COR-L47 (cell line): ENCODE measurements at regions not wholly inside any gene's neighbourhood (a gene's known extent, or its start where the extent isn't known, plus 50 kb on each side); places are given as distances from the start of the nearest gene placed in this dataset.
"Not testable (repeated sequence)": the region's sequence is repeated elsewhere in the genome, so short reads cannot be mapped to it uniquely, and the experiment has no call there.

Experiments
- DNase-seq: peaks from one replicate; lab custom pipeline; 2025; lab: John Stamatoyannopoulos, UW

DNA sequence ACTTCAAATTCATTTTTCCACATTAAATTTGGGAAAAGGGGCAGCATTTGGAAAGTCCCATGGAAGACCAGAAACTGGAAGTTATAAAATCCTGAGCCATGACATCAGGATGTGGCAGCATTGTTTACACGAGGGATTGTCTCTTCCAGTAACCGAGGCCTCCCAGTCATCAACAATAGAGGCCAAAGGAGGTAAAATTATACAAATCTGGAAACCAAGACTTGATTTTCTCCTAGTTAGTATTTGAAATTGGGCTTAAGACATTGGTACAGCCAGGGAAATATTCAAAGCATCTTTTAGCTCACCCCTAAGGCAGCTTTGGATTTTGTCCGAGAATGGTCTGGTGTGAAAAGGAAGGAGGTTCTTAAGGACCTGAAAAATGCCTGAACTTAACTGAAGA, 251.6 kb upstream of the FOXF1 start:
- DNase-seq = no peak

DNA sequence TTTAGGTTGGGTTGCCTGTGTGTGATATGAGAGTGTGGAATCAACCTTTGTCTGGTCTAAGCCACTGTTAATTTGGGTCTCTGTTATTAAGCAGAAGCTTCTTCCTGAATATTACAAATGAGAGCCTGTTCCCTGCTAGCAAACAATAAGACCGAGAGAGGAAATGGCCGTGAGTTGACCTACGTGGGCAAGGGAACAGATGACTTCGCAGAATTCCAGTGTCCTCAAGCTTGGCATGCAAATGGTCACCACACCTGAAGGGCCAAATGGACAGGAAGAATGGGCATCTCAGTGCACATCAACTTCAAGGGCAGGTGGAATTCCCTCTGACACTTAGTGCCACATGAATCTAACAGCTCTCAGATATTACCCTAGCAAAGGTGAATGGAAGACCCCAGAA, 250.8 kb upstream of the FOXF1 start:
- DNase-seq = no peak

DNA sequence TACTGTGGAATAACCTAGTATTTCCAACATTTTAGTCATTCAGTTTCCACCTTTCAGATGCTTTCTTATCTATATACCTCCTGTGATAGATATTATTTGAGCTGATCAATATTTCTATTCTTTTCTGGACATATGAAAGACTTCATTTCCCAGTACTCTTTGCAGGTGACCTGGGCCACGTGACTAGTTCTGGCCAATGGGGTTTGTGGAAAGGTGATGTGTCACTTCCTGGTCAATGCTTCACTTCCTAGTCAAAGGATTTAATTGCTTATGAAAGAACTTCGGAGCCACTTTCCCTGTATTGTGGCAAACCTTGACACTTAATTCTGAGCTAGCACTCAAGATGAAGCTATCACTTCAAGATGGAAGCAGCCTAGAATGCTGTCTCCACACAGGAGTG, 248.9 kb upstream of the FOXF1 start:
- no peak for DNase-seq

DNA sequence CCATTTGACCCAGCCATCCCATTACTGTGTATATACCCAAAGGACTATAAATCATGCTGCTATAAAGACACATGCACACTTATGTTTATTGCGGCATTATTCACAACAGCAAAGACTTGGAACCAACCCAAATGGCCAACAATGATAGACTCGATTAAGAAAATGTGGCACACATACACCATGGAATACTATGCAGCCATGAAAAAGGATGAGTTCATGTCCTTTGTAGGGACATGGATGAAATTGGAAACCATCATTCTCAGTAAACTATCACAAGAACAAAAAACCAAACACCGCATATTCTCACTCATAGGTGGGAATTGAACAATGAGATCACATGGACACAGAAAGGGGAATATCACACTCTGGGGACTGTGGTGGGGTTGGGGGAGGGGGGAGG, 242.7 kb upstream of the FOXF1 start:
- not testable (repeated sequence) for DNase-seq

DNA sequence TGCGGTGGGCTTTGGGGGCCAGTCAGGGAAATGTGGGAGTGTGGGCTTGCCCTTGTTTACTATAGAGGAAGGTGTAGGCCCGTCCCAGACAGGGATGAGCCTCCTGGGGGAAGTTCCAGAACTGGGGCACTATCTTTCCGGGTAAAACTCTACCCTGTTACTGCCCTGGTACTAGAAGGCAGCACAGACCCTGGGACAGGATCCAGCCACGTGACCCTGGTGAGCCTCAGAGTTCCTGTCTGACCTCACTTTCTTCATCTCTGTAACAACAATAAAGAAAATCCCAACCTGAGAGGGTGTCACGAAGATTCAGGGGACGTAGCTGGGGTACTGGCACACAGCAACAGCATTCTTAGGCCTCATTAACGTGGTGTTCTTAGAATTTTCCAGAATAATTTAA, 239.6 kb upstream of the FOXF1 start:
- DNase-seq = no peak

DNA sequence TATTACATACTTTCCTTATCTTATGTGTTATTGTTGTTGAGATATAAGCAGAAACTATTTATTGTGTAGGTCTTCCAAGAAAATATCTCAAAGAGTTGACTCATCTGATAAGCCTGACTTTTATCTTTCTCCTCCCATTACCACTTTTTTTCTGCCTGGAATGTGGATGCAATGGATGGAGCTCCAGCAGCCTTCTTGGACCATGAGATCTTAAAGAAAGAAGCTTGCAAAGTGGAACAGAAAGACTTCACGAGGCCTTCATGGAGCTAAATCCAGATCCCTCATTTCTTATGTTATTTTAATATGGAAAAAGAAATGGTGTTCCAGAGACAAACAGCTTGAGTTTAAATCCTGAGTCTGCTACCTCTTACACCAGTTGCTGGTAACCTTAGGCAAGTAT, 237.6 kb upstream of the FOXF1 start:
- DNase-seq = no peak

DNA sequence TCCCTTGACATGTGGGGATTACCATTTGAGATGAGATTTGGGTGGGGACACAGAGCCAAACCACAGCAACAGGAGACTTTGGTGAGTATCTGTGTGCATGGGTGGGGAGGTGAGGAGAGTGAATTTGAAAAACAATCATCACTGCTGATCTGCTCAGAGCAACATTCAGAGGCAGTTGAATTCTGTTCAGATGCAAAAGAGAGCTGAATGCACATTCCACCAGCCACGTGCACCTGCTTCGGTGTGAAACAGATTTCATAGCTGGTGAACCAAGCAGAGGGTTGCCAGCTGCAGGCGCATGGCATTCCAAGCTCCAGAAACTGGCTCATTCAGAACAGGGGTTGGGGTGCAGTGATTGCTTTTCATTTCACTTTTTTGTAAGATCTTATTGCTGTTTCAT, 233.1 kb upstream of the FOXF1 start:
- DNase-seq = no peak

DNA sequence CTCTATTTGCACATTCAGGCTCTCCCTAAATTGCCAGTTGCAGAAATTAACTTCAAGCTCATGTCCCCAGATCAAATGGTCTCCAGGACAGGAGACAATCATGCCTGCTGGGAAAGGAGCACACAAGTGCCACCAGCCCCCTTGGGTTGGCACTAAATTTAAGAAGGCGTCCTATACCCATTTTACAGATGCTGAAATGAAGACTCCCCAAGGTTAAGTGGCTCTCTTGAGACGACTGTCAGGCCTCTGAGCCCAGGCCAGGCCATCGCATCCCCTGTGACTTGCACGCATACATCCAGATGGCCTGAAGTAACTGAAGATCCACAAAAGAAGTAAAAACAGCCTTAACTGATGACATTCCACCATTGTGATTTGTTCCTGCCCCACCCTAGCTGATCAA, 232.5 kb upstream of the FOXF1 start:
- not testable (repeated sequence) for DNase-seq

DNA sequence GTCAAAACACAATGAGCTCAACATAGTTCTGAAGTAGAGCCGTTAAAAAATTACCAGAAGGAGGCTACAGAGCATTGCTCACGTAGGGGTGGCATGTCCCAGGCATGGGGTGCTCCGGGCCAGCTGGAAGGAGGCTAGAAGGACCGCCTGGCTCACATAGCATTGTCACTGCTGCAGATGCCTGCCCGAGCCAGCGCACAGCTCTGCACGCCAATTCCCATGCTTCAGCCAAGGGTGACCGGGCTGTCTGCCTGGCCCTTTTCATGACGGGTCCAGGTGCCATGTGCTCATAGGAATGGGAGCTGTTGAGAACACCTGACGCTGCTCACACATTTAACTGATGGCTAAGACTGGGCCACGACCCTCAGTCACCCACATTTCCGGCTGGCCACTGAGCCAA, 228.9 kb upstream of the FOXF1 start:
- no peak for DNase-seq

DNA sequence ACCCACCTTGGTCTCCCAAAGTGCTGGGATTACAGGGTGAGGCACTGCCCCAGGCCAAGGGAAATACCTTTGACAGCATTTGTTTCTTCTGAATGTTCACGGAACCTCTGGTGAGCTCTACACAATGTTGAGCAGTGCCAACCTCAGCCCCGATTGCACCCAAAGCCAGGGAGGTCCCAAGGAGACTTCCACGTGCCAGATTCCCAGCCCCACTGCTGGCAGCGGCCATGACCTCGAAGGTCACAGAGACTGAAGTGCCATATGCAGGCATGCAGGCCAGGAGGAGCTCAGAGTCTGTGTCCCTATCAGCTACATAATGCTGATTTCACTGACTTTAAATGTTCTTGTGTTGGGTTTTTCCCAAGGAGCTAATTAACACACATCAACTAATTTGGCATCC, 226.4 kb upstream of the FOXF1 start:
- DNase-seq = no peak

DNA sequence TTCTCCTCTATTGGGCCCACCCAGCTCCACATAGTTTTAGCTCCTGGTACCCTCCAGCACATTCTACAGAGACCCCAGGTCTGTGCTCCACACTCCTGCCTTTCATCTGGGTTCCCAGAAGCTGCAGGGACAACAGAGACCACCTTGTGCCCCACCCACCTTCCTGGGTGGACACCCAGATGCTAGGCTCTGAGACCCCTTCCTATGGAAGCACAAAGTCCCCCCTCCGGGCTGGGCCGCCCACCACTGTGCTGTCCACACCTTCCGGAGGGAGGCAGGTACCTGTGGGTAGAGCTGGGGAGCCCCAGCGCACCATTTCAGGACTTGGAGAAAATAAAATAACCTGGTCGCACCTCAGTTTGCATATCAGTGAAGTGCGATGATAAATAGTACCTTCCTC, 224.9 kb upstream of the FOXF1 start:
- no peak for DNase-seq

DNA sequence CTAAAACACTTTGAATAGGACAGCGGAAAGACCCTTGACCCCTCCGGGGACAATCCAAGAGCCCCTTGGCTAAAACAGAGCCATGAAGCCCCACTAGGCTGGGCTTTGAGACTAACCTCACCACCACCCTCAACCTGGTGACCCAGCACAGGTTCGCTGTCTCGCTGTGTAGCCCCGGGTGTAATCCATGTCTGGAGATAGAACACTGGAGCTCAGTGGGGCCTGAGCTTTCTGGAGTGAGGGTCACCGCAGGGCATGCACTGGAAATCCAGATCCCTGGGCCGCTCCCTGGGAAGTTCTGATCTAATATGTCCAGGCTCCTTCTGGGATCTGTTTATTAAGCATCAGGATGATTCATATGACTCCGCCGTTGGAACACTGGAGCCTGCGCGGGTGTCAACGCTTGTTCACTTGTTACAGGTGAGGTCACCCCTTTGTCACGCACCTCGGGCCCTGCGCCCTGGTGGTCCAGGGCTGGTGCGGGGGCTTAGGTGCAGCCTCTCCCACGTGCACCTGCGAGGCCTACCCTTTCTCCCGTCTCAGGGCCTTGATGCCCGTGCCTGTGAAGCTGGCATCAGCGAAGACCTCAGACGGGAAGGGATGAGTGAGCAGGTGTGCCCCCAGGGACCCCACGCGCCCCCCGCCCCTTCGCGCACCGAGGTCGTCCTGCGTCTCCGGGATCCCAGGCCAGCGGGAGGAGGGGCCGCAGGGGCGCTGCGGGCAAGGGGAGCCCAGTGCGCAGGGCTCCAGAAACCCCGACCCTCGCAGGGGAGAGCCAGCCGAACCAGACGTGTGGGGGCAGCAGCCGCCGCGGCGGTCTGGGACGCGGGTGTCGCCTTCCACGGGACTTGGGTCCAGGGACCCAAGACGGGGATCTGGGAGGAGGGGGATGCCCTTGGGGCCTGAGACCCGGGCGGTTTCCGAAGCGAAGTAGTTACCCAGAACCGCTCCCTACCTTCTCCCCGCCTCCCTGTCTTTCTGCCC, 224.1 kb upstream of the FOXF1 start:
- DNase-seq = no peak

DNA sequence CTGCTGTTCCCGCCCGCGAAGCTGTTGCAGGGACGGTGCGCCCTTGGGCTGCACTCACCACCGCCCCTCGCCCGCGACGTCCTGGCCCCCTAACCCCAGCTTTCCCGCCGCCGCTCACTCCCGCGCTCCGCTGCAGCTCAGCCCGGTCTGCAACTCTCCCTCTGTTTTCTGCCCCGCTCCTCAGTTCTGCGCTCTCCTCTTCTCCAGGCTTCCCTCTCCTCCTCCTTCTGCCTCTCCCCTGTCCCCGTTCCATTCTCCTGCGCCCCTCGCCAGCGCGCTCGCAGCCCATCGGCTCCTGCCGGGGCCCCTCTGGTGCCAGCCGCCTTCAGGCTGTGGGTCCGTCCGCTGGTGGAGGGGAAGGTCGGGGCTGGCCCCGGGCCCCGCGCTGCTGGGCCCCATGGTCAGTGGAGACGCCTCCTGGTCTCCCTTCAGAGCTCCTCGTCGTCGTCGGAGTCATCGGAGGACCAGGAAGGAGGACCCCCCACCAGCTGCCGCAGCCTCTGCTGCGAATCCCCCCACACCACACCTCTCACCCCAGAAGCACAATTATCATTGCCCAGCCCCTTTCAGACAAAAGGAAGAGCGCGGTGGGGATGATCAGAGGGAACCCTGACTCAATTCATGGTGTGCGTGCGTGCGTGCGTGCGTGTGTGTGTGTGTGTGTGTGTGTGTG, 223.2 kb upstream of the FOXF1 start:
- no peak for DNase-seq

DNA sequence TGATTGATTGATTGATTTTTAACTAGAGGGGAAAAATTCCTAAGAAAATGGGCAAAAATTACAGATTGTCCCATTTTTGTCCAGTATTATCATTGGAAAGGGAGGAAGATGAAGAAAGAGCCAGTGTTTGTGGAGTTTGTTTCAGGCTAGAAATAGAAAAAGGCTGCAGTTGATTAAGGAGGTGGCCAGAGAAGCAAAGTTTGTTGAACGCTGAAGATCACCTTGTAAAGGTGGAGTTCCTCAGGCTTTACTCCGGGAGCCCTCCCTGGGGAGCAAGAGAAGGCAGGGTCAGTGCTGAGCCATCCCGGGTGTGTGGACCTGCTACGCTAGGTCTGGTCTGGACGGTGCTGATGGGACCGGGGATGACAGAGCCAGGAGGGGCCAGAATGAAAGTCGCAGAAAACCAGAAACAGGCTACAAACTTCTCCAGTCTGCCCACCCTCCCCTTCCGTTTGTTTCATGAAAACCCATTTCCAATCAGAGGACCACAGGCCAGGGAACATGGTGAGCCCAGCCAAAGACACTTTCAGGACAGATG, 222.6 kb upstream of the FOXF1 start:
- DNase-seq = no peak

DNA sequence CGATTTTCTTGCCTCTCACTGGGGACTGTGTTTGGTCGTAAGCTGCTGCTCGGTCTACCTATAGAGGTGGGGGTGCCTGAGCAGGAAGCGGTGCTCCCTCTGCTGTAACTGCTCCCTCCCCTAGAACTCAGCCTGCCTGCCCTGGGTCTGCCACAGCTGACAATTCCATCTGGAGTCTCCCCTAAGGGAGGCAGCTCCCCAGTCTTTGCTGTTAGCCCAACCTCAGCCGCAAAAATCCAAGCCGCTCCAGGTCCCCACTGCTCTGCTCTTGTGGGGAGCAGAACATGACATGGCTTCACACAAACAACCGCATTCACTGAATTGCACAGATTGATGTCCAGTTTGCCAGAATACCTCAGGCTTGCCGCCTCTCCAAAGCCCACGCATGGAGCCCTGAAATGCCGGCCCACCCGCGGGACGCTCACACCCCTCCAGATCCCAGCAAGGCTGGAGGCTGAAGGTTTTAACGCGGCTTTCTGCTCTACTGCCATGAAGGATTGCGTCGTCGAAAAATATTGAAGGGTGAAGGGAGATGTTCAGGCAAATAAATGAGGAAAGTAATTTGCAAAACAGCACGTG, 221.5 kb upstream of the FOXF1 start:
- DNase-seq = no peak

DNA sequence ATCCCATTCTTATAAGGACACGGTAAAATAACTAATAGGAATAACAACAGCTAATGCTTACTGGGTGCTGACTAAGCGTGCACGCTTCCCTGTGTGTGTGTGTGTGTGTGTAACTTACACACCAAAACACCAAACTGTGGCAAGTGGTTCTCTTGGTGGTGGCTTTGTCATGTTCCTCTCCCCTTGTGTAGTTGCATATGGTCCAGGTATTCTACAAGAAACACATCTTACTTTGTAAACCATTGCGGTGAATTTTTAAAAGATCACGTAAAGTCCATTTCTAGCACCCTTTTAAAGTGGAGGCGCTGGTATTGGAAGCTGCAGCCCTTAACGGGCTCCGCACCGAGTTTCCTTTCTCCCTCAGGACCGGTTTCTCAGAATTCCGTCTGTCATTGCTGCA, 221.0 kb upstream of the FOXF1 start:
- DNase-seq = no peak

DNA sequence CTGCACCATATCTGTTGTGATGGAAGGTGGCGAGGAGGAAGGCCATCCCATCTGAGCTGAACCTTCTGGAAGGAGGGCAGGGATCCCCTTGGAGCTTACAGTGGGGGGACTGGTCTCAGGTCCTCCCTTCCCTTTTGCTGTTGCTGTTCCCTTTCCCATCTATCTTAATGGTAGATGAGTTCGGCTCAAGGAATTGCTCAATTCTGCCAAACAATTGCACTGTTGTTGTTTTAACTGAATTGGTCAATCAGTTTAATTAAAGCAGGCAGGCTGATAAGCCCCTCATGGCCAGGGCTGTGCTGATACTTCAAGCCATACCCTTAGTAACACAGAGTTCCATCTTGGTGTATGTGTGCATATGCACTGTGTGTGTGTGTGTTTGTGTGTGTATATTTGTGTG, 220.4 kb upstream of the FOXF1 start:
- DNase-seq = no peak

DNA sequence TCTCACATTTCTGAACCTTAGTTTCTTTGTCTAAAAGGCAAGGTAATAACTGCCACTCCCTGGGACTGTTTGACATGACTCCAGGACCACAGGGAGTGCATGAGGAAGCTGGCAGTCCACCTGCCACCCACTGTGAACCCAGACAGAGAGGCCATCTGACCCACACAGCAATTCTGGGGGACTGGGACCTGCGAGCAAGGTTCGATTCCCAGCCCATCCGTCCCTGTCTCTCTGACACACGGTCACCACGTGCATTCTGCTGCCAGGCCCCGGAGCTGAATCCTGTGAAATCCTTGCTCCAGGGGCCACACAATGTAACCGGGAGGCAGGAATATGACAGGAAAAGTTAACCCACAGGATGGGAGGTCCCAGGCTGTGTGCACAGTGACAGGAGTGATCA, 218.8 kb upstream of the FOXF1 start:
- DNase-seq = no peak

DNA sequence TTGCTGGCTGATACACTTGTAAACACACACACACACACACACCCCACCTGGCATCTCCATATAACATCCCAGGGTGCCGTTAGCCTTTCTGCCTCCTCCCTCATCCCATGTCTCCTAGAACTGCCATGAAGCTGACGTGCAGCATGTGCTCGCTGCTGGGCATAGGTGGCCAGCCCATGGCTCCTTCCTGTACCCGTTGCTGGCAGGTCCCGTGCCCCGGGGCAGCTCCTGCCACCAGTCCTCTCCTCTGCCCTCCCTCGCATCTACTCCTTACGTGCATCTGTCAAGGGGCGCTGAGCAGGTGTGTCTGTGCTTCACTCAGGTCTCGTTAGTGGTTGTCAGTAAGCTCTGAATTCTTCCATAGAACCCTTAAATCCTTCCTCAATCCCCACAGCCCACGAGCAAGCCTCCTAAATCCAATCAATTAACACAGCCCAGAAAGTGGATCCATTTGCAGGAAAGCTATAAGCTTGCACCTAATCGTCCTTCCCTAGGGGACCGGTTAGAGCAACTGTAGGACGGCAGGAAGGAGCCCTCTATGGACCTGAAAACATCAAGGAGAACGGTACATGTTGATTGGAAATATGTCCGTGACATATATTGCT, 218.1 kb upstream of the FOXF1 start:
- DNase-seq = no peak

DNA sequence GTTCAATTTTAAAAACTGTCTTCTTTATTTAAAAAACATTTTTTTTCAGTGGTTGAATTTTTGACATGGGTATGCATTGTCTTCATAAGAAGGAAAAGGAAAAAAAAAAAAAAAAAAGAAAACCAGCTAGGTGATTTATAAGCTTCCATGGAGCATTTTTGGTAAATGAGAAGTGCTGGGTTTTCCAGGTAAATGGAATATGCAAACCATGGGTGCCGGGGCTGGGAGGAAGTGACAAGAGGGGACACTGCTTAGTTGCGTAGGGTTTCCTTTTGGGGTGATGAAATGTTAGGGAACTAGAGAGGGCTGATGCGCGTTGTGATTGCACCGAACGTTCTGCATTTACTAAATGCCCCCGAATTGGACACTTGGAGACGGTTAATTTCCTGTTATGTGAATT, 217.4 kb upstream of the FOXF1 start:
- no peak for DNase-seq

DNA sequence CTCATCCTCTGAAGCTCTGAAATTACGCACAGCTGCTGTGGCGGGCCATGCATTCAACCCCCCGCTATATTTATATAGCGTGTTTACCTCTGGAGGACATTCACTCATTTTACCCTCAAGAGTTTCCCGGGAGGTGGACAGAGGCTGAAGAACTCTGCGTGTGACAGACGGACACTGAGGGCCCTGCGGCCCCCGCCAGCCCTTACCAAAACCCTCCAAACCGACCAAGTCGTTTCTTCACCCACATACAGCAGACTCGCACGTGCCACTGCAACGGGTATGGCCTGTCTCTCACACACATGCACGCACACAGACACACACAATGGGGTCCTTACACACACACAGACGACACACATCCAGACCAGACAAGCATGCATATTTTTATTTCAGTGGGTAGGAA, 216.4 kb upstream of the FOXF1 start:
- DNase-seq = no peak

DNA sequence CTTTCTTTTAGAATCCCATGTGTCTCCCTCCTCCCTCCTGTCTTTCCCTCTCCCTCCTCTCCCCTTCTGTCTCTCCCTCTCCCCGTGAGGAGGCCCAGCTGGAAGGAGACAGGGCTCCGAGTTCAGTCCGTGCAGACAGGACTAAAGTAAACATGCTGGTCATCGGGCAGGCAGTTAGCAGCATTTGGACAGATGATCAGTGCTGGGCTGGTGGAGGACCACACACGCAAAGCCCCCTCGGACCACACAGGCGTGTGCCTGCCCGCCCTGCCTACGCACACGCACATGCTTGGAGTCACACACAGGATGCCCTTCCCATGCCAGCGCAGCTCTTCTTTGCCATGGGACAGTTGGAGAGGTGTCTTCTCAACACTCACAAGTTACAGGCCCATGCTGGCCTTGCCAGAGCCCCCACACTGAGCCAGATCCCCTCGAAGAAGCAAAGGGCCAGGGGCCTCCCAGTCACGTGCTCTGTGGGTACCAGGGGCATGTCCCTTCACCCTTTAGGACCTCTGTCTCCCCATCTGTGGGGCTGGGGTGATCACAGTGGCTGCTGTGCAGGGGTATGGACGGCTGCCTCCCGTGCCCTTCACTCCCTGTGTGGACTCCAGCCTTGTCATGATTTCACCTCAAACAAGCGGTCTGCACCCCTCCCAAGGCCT, 215.7 kb upstream of the FOXF1 start:
- no peak for DNase-seq
